A673 (cell line): ENCODE measurements at regions not wholly inside any gene's neighbourhood (a gene's known extent, or its start where the extent isn't known, plus 50 kb on each side); places are given as distances from the start of the nearest gene placed in this dataset.

ENCODE experiments used
- EZH2 ChIP-seq: fragments of 200-600 bp; sonication (generic); IDR thresholded peaks from 2 replicates; pipeline ENCODE4 v1.6.1; 2017; ENCODE audit warnings: borderline replicate concordance, low read depth, mild to moderate bottlenecking, mixed read lengths, antibody characterized with exemption, low read length; ENCODE audit not compliant: poor library complexity, severe bottlenecking
- TF ChIP-seq, protein P1 (sequence below): fragments of 300-800, 200-600 bp; sonication (generic); conservative IDR thresholded peaks from 2 replicates; pipeline ENCODE4 v1.5.1; 2017; ENCODE audit warnings: low read depth, mild to moderate bottlenecking, antibody characterized with exemption, low read length, moderate library complexity, mixed read lengths

DNA sequence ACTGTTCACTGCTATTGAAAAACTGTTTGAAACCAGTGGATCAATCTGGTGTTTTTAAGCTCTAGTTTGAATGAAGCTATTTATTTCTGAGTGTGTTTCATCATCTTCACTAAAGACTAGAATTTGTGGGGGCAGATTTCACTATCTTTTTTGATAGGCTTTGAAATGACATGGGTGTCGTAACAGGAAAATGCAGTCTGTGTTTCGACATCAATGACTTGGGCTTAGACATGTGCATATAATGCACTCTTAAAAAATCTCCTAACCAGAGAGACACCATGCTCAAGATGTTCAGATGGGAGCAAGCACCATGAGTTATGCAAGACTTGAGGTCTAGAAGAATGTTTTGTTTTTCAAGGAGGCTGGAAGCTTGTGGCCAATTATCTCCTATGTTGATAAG is 221.6 kb downstream of the GPD2 start:
- TF ChIP-seq, protein P1, sequence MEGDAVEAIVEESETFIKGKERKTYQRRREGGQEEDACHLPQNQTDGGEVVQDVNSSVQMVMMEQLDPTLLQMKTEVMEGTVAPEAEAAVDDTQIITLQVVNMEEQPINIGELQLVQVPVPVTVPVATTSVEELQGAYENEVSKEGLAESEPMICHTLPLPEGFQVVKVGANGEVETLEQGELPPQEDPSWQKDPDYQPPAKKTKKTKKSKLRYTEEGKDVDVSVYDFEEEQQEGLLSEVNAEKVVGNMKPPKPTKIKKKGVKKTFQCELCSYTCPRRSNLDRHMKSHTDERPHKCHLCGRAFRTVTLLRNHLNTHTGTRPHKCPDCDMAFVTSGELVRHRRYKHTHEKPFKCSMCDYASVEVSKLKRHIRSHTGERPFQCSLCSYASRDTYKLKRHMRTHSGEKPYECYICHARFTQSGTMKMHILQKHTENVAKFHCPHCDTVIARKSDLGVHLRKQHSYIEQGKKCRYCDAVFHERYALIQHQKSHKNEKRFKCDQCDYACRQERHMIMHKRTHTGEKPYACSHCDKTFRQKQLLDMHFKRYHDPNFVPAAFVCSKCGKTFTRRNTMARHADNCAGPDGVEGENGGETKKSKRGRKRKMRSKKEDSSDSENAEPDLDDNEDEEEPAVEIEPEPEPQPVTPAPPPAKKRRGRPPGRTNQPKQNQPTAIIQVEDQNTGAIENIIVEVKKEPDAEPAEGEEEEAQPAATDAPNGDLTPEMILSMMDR, result no peak
- no peak for TF ChIP-seq EZH2
